ENCODE measurements at regions not wholly inside any gene's neighbourhood (a gene's known extent, or its start where the extent isn't known, plus 50 kb on each side); places are given as distances from the start of the nearest gene placed in this dataset.
"Not testable (repeated sequence)": the region's sequence is repeated elsewhere in the genome, so short reads cannot be mapped to it uniquely, and the experiment has no call there.

GRCh38 chr13:111064661-111065060 lies 50.4 kb upstream of the ARHGEF7 start:
- no peak for DNase-seq (ENCODE audit: low read depth in 2 of 2)

- DNase-seq (ENCODE audit: low read depth in 2 of 2): no peak
These were observed 52.1 kb upstream of the ARHGEF7 start for GRCh38 chr13:111062966-111063365.

- no peak for DNase-seq (ENCODE audit: low read depth in 2 of 2)
These were observed 52.8 kb upstream of the ARHGEF7 start for GRCh38 chr13:111062305-111062704.

GRCh38 chr13:111061358-111062045 lies 53.6 kb upstream of the ARHGEF7 start:
- DNase-seq (ENCODE audit: low read depth in 2 of 2): no peak

- DNase-seq (ENCODE audit: low read depth in 2 of 2): no peak
These were observed 54.7 kb upstream of the ARHGEF7 start for GRCh38 chr13:111060237-111060919.

- no peak for DNase-seq (ENCODE audit: low read depth in 2 of 2)
These were observed 56.2 kb upstream of the ARHGEF7 start for GRCh38 chr13:111058796-111059506.

GRCh38 chr13:111058339-111058738 lies 56.8 kb upstream of the ARHGEF7 start:
- not testable (repeated sequence) for DNase-seq (ENCODE audit: low read depth in 2 of 2)

- DNase-seq (ENCODE audit: low read depth in 2 of 2): not testable (repeated sequence)
These were observed 63.3 kb upstream of the ARHGEF7 start for GRCh38 chr13:111051726-111052232.

- DNase-seq (ENCODE audit: low read depth in 2 of 2): no peak
These were observed 63.9 kb upstream of the ARHGEF7 start for GRCh38 chr13:111051041-111051725.

GRCh38 chr13:111050539-111050879 lies 64.6 kb upstream of the ARHGEF7 start:
- DNase-seq (ENCODE audit: low read depth in 2 of 2): no peak

- no peak for DNase-seq (ENCODE audit: low read depth in 2 of 2)
These were observed 65.1 kb upstream of the ARHGEF7 start for GRCh38 chr13:111049791-111050538.

- no peak for DNase-seq (ENCODE audit: low read depth in 2 of 2)
These were observed 66.7 kb upstream of the ARHGEF7 start for GRCh38 chr13:111048387-111048786.

- DNase-seq (ENCODE audit: low read depth in 2 of 2): no peak
These were observed 67.8 kb upstream of the ARHGEF7 start for GRCh38 chr13:111047326-111047725.

GRCh38 chr13:111046590-111047141 lies 68.4 kb upstream of the ARHGEF7 start:
- no peak for DNase-seq (ENCODE audit: low read depth in 2 of 2)

GRCh38 chr13:111045170-111045569 lies 69.9 kb upstream of the ARHGEF7 start:
- DNase-seq (ENCODE audit: low read depth in 2 of 2): no peak

GRCh38 chr13:111044087-111044830 lies 70.9 kb upstream of the ARHGEF7 start:
- DNase-seq (ENCODE audit: low read depth in 2 of 2): no peak

- no peak for DNase-seq (ENCODE audit: low read depth in 2 of 2)
These were observed 71.5 kb upstream of the ARHGEF7 start for GRCh38 chr13:111043575-111043982.

- no peak for DNase-seq (ENCODE audit: low read depth in 2 of 2)
These were observed 72.4 kb upstream of the ARHGEF7 start for GRCh38 chr13:111042661-111043226.

GRCh38 chr13:111040830-111041229 lies 74.3 kb upstream of the ARHGEF7 start:
- DNase-seq (ENCODE audit: low read depth in 2 of 2): no peak

- DNase-seq (ENCODE audit: low read depth in 2 of 2): no peak
These were observed 75.4 kb upstream of the ARHGEF7 start for GRCh38 chr13:111039735-111040134.
